Fibroblast of villous mesenchyme (primary cell): ENCODE measurements at regions not wholly inside any gene's neighbourhood (a gene's known extent, or its start where the extent isn't known, plus 50 kb on each side); places are given as distances from the start of the nearest gene placed in this dataset.

Source experiments
- DNase-seq: peaks from one replicate; pipeline ENCODE4 v3.0.0-alpha.2; 2010; ENCODE audit warnings: low read depth
- H3K4me3 ChIP-seq: 2 replicates; pipeline ENCODE4 v1.5.1; 2011; ENCODE audit warnings: low read depth, mild to moderate bottlenecking, low read length
- CTCF ChIP-seq: IDR thresholded peaks from 2 replicates; pipeline ENCODE4 v1.5.1; 2012; ENCODE audit warnings: low read depth, mild to moderate bottlenecking, low read length; ENCODE audit not compliant: insufficient read depth

GRCh38 chr21:18913914-18914313 lies 510.3 kb upstream of the TMPRSS15 start:
- H3K4me3 ChIP-seq, result no peak overlapping the region
- DNase-seq, result no peak
- no peak for TF ChIP-seq CTCF

GRCh38 chr21:18914570-18914969 lies 511.0 kb upstream of the TMPRSS15 start:
- no peak for DNase-seq
- no peak for TF ChIP-seq CTCF
- no peak overlapping the region for H3K4me3 ChIP-seq

GRCh38 chr21:18917622-18918021 lies 514.0 kb upstream of the TMPRSS15 start:
- TF ChIP-seq CTCF, result no peak

GRCh38 chr21:18931237-18931636 lies 527.7 kb upstream of the TMPRSS15 start:
- no peak for DNase-seq
- H3K4me3 ChIP-seq, result no peak overlapping the region
- no peak for TF ChIP-seq CTCF

More at GRCh38 chr21:18917622-18918021, 514.0 kb upstream of the TMPRSS15 start:
- no peak for DNase-seq
- no peak overlapping the region for H3K4me3 ChIP-seq

GRCh38 chr21:18937337-18937736 lies 533.8 kb upstream of the TMPRSS15 start:
- DNase-seq, result no peak
- no peak overlapping the region for H3K4me3 ChIP-seq
- no peak for TF ChIP-seq CTCF

- no peak for TF ChIP-seq CTCF
- H3K4me3 ChIP-seq, result no peak overlapping the region
These were observed 537.2 kb upstream of the TMPRSS15 start for GRCh38 chr21:18940791-18941190.

GRCh38 chr21:18950045-18950740 lies 546.6 kb upstream of the TMPRSS15 start:
- no peak for TF ChIP-seq CTCF
- DNase-seq, result no peak
- H3K4me3 ChIP-seq, result no peak overlapping the region

More at GRCh38 chr21:18940791-18941190, 537.2 kb upstream of the TMPRSS15 start:
- DNase-seq, result no peak
